ENCODE measurements at regions not wholly inside any gene's neighbourhood (a gene's known extent, or its start where the extent isn't known, plus 50 kb on each side); places are given as distances from the start of the nearest gene placed in this dataset.
A peak's percentile ranks its signal among the peaks of the same experiment; 100 is the strongest.

GRCh38 chr4:11929080-11929479 lies 500.4 kb upstream of the HS3ST1 start:
- no peak for ATAC-seq
- Histone ChIP-seq H3K9ac (ENCODE audit: insufficient read depth, low read depth, low read length) (no peak overlapping the region), H3K4me3 (replicated peaks in 1 of 3; ENCODE audit: insufficient read depth in 1 of 3, low read depth in 2 of 3, low read length in 3 of 3) (no peak overlapping the region), H4K20me1 (ENCODE audit: insufficient read depth, low read length) (no peaks in the 10 kb centered on the region), H3K4me1 (ENCODE audit: insufficient read depth, low read length) (no peaks in the 10 kb centered on the region), H3K9me3 (ENCODE audit: low read length) (peaks cover 91% of the 10 kb centered on the region), H3K27me3 (ENCODE audit: control insufficient read depth in 1 of 2, insufficient read depth in 2 of 2, low read length in 2 of 2) (no peaks in the 10 kb centered on the region), H2AFZ (ENCODE audit: low read length) (no peak overlapping the region), H3K27ac (ENCODE audit: extremely low read length, insufficient read depth, low read length) (no peak overlapping the region), H3K4me2 (ENCODE audit: low read depth, low read length) (no peak overlapping the region), H3K79me2 (ENCODE audit: insufficient read depth, low read length) (no peaks in the 10 kb centered on the region), H3K36me3 (replicated peaks in 1 of 2; ENCODE audit: control insufficient read depth in 1 of 2, insufficient read depth in 2 of 2, low read length in 2 of 2) (no peaks in the 10 kb centered on the region)
- FAIRE-seq: no peak
- POLR2A ChIA-PET: no interaction called here
- intact Hi-C loops (cut with micrococcal nuclease; ENCODE audit: unreplicated experiment): no loop called here
- BruUV-seq (replicated peaks): no TSS peak
- in situ Hi-C loops (cut with HindIII; ENCODE audit: extremely low pct_ligation_motif_present, low pct_unique_long_range_greater_than_20kb): no loop called here
- DNase-seq (ENCODE audit: low spot score): no peak
- CTCF ChIA-PET (ENCODE audit: low intra/inter-chr PET ratio, low total read pairs): no interaction called here
- TF ChIP-seq CERS6 (CRISPR knock-in tag; IDR thresholded peaks at IDR 0.05) (no peak), MAFK (conservative IDR thresholded peaks at IDR 0.05 in 1 of 2, IDR thresholded peaks at IDR 0.05 in 1 of 2; ENCODE audit: low read length in 2 of 2) (peak; percentile 72 to 89), MAFF (IDR thresholded peaks at IDR 0.05; ENCODE audit: low read depth, low read length) (peak; percentile 87), ZNF775 (CRISPR knock-in tag; IDR thresholded peaks at IDR 0.05; ENCODE audit: borderline replicate concordance) (no peak)
- WGBS (ENCODE audit: low lambda C conversion rate): 8% methylated on average over 1 of the region's 1 CpG

GRCh38 chr4:11919316-11919715 lies 490.6 kb upstream of the HS3ST1 start:
- no peak for FAIRE-seq
- H3K36me3 ChIP-seq (replicated peaks in 1 of 2; ENCODE audit: control insufficient read depth in 1 of 2, insufficient read depth in 2 of 2, low read length in 2 of 2): no peaks in the 10 kb centered on the region
- CTCF ChIA-PET (ENCODE audit: low intra/inter-chr PET ratio, low total read pairs): no interaction called here
- ATAC-seq: no peak
- no peak for DNase-seq (ENCODE audit: low spot score)
- H2AFZ ChIP-seq (ENCODE audit: low read length): no peak overlapping the region
- H4K20me1 ChIP-seq (ENCODE audit: insufficient read depth, low read length): no peaks in the 10 kb centered on the region
- POLR2A ChIA-PET: no interaction called here
- WGBS (ENCODE audit: low lambda C conversion rate): 0% methylated on average over 1 of the region's 1 CpG
- in situ Hi-C loops (cut with HindIII; ENCODE audit: extremely low pct_ligation_motif_present, low pct_unique_long_range_greater_than_20kb) (no loop called here), intact Hi-C loops (cut with micrococcal nuclease; ENCODE audit: unreplicated experiment) (no loop called here)
- H3K9me3 ChIP-seq (ENCODE audit: low read length): peaks cover 76% of the 10 kb centered on the region
- TF ChIP-seq POLR2AphosphoS5 (IDR thresholded peaks at IDR 0.05; ENCODE audit: low read depth, low read length): no peak
- H3K4me1 ChIP-seq (ENCODE audit: insufficient read depth, low read length): no peaks in the 10 kb centered on the region
- BruUV-seq (replicated peaks): no TSS peak
- H3K27ac ChIP-seq (ENCODE audit: extremely low read length, insufficient read depth, low read length): no peak overlapping the region
- H3K79me2 ChIP-seq (ENCODE audit: insufficient read depth, low read length): no peaks in the 10 kb centered on the region
- no peak overlapping the region for H3K4me3 ChIP-seq (replicated peaks in 1 of 3; ENCODE audit: insufficient read depth in 1 of 3, low read depth in 2 of 3, low read length in 3 of 3)
- no peak overlapping the region for H3K4me2 ChIP-seq (ENCODE audit: low read depth, low read length)
- H3K9ac ChIP-seq (ENCODE audit: insufficient read depth, low read depth, low read length): no peak overlapping the region
- H3K27me3 ChIP-seq (ENCODE audit: control insufficient read depth in 1 of 2, insufficient read depth in 2 of 2, low read length in 2 of 2): no peaks in the 10 kb centered on the region

Data from HepG2 (cell line).